ENCODE measurements at regions not wholly inside any gene's neighbourhood (a gene's known extent, or its start where the extent isn't known, plus 50 kb on each side); places are given as distances from the start of the nearest gene placed in this dataset.

GRCh38 chr3:73121669-73122331 lies 60.3 kb downstream of the EBLN2 start:
- TF ChIP-seq CTCF (IDR thresholded peaks at IDR 0.05; ENCODE audit: low read depth, low read length, missing input control) (no peak), ATF3 (IDR thresholded peaks at IDR 0.05) (no peak), ZBTB33 (IDR thresholded peaks at IDR 0.05) (no peak), REST (IDR thresholded peaks at IDR 0.05) (no peak), RAD21 (IDR thresholded peaks at IDR 0.05) (no peak), GABPA (IDR thresholded peaks at IDR 0.05 in 1 of 2, conservative IDR thresholded peaks at IDR 0.05 in 1 of 2) (no peak), MAX (IDR thresholded peaks at IDR 0.05) (no peak), SP1 (IDR thresholded peaks at IDR 0.05) (no peak), RXRA (IDR thresholded peaks at IDR 0.05) (no peak), FOXA1 (IDR thresholded peaks at IDR 0.05) (no peak)

Data from liver (tissue), 3 donors.